IPS DF 4.7 (cell line): ENCODE measurements at regions not wholly inside any gene's neighbourhood (a gene's known extent, or its start where the extent isn't known, plus 50 kb on each side); places are given as distances from the start of the nearest gene placed in this dataset.

Source experiments
- DNase-seq: peaks from one replicate; pipeline ENCODE4 v3.0.0-alpha.2; 2013; ENCODE audit warnings: low spot score; ENCODE audit errors: extremely low read depth

DNA sequence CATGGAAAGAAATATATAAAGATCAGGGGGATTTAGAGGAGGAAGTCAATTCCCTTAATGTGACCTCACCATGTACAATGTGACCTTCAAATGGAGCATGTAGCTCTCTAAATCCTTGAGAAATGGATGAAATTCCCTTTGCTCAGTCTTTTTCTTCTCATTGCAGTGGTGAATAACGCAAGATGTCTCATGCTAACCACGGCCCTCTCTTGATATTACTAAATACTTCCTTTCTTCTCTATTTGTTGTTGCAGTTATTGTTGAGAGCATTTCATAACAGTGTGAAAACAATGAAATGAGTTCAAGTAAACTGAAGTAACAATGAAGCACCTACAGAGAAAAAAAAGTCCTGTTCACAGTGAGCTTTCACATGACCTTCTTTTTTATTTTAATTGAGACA, 55.6 kb downstream of the ZNF281 start:
- DNase-seq = no peak

DNA sequence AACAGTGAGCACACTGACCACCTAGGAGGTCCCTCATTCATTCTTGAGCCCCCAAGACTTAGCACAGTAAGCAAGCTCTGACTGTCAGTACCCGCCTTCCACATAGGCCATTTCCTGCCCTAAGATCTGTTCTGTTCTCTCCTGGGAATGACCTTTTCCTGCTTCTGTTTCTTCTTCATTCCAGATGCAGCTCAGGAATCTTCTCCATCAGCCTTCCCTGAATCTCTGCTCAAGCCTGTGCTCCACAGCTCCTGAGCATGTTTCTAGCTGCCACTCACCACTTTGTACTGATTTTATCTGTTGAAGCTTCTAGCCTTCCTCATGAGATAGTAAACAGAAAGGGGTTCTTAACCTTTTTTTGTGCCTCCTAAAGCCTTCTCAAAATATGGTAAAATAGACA, 56.6 kb downstream of the ZNF281 start:
- DNase-seq = no peak

DNA sequence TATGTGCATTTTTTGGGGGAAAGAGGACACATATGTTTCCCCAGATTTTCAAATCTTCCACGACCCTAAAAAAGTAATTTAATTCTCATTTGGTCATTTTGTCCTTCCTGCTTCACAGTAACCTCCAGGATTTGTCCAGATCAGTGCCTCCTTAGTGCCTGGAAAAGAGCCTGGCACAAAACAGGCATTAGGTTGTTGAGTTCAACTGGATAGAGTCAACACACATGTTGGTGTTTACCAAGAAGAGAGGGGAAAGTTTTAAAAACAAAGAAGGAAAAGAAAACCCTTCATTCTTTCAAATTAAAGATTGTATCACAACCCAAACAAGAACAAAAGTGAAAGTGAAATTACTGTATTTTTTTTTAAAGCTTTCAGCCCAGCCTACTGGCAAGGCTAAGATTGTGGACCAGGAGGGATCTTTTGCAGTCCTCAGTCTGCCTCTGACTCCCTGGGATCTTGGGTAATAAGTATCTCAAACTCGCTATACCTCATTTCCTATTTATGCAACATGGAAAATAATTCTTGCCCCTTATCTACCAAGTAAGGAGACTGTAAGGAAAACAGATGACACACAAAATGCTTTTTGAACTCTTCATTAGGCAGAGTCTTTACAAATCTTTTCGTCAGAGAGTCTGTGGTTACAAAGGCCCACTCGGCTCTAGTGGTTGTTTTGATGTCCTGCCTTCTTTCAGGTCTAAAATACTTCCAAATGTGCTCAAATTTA, 57.8 kb downstream of the ZNF281 start:
- DNase-seq = no peak

DNA sequence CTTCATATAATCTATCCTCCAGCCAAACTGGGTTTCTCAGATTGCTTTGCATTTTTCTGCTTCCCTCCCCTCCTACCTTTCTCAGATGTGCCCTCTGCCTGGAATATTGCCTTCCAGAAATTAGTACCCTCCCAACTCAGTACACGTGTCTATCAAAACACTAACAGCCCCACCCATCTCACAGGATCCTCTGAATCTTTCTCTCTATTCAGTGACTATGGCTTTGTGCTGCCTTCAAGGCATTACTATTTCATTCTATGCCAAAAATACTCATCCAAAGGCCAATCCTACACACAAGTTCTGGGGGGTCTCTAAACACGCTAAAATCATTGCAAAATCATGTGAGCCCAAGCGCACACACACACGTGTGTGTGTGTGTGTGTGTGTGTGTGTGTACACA, 58.4 kb downstream of the ZNF281 start:
- DNase-seq = no peak

DNA sequence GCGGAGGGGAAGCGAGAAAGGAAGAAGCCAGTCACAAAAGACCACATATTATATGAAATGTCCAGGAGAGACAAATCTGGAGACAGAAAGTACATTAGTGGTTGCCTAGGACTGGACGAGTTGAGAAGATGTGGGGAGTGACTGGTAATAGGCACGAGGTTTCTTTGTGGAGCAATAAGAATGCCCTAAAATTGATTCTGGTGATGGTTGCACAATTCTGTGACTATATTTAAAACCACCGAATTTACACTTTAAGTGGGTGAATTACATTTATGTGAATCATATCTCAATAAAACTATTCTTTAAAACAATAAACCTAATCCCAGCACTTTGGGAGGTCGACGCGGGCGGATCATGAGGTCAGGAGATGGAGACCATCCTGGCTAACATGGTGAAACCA, 63.1 kb downstream of the ZNF281 start:
- no peak for DNase-seq

DNA sequence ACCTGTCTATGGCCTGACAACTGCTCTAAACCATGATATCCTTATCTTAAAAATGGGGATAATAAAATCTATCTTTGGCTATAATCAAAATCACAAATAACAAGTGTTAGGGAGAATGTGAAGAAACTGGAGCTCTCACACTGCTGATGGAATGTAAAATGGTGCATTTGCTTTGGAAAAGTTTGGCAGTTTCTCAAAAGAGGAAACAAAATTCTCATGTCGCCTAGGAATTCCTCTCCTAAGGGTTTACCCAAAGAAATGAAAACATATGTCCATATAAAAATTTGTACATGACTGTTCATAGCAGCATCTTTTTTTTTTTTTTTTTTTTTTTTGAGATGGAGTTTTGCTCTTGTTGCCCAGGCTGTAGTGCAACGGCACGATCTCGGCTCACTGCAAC, 64.3 kb downstream of the ZNF281 start:
- DNase-seq = no peak

DNA sequence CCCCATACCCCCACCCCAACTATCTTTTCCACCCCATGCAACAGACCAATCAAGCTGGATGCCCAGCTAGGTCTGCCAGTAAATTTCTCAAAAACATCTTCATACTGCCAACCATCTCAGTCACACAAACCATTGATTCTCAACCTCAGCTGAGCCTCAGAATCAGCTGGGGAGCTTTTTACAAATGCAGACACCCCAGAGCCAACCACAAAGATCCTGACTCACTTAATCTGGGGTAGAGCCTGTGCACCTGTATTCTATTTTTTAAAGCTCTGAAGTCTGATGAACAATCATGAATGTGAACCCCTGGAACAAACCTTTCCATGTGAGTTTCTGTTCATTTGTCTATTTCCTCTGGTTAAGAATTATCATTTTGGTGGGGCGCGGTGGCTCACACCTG, 66.0 kb downstream of the ZNF281 start:
- no peak for DNase-seq

DNA sequence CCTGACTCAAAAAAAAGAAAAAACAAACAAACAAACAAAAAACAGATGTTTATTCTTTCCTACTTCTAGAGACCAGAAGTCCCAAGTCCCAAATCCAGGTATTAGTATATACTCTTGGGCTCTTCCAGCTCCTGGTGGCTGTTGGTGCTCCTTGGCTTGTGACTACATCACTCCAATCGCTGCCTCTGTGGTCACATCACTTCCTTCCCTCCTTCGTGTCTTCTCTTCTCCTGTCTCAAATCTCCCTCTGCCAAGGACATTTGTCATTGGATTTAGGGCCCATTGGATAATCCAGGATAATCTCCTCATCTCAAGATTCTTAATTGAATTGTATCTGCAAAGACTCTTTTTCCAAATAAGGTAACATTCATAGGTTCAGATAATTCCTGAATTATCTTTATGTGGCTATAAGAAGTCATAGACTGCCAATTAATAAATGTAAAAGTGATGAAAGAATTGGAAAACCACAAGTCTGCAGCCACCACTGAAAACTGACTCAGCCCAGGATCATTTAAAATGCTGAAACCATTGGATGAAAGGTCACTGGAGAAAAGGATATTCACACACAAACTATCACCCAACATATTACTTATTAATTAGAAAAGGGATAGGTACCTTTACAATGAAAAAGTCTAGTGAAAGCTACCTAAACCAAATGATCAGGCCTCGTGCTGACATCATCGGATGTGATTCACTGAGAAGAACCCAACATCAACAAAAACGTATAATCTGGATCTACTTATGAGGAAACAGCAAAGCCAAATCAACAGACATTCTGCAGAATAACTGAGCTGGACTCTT, 67.1 kb downstream of the ZNF281 start:
- DNase-seq = no peak

DNA sequence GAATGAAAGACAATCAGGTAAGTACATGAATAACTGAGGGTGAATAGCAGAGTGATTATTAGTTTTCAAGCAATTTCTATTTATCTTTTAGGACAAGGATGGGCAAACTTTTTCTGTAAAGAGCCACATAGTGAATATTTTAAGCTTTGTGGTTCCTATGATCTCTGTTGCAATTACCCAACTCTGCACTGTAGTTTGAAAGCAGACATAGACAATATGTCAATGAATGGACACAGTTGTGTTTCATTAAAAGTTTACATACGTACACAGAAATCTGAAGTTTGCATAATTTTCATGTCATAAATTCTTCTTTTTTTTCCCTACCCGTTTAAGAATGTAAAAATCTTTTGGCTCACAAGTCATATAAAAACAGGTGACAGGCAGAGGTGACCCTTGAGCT, 71.4 kb downstream of the ZNF281 start:
- DNase-seq = no peak

DNA sequence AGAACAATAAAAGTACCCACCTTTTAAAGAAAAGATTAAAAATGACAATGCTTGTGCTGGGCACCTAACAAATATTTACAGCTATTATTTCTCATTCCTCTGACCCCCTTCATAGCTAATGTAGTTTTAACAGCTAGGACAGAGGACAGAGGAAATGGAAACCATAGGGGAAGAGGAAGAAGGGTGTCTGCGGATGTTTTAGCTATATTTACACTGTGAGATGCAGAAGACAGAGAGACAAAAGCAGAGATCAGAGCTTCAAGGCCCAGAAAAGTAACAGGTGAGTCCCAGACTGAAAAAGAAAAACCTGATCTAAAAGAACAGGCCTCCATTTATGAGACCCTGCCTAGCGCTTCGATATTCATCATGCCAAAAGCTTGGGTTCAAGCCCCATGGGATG, 72.0 kb downstream of the ZNF281 start:
- no peak for DNase-seq

DNA sequence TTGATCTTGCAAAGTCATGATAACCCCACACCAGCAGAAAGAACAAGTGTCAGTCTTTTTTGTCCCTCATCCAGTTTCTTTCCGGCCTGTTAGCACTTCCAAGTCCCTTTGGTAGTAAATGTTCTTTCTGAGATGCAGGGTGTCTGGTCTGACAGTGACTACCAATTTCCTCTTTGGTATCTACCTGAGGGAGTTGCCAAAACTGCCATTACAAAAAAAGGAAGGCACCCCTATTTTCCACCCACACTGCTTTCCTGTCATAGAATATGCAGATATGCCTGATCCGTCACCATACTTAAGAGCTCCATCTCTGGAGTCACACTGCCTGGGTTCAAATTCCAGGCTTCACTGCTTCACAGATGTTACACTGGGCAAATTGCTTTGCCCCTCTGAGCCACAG, 72.4 kb downstream of the ZNF281 start:
- DNase-seq = no peak

DNA sequence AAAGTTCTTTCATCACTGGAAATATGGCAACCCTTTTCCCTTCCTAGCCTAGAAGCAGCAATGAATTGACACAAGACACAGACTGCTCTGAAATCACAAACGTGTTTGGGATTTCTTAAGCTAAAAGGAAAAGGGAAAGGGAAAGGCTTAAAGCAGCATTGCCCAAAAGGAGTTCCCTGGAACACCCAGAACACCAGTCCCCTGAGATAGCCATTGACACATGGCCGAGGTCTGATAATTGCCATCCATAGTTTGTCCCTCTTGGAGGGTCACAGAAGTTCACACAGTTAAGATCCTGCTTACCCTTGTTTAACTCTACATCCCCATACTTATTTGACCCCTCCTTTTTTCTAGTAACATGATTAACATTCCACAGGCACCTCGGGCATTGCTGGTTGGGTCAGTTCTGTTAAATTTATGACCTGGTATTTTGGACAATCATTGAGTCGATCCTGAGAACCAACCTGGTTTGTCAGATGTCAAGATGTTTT, 72.9 kb downstream of the ZNF281 start:
- DNase-seq = no peak

DNA sequence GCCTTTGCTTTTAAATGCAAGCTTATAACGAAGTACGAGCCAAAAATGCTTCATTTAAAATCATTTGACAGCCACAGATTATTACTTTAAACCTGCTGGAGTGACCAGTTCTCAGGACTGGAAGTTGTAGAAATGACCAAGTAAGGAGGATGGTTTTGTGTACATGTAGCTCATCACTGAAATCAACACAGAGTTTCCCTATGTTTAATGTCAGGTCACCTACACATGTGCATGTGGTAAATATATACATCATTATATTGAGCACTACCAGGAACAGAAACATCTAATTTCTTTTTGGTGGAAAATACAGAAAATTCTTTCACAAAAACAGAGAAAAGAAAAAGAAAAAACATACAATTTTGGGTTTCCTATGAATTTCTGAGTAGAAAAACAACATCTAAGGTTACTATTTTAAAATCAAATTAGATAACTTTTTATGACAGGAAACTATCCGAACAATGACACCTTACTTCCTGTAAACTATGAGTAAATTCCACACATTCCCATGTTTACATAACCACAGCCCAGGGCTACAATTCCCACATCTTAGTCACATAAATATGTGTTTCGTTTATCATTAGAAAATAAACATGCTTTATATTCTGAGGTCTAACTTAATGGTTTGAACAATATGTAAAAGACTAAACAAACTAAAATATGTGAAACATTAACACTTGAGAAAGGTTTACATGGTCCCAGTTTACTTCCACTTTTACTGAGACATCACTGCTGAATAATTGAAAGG, 73.6 kb downstream of the ZNF281 start:
- no peak for DNase-seq

DNA sequence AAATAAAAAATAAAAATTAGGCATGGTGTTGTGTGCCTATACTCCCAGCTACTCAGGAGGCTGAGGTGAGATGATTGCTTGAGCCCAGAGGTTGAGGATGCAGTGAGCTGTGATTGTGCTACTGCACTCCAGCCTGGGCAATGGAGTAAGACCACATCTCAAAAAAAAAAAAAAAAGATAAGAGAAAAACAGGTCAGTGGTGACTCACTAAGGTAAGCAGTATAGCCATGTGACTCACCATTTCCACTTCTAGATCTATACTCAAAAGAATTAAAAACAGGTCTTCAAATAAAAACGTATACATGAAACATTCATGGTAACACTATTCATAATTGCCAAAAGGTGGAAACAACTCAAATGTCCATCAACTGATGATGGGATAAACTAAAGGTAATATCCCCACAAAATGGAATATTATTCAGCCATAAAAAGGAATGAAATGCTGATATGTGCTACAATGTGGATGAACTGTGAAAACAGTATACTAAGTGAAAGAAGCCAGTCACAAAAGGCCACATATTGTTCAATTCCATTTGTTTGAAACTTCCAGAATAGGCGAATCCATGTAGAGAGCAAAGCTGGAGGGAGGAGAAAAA, 75.1 kb downstream of the ZNF281 start:
- DNase-seq = no peak

DNA sequence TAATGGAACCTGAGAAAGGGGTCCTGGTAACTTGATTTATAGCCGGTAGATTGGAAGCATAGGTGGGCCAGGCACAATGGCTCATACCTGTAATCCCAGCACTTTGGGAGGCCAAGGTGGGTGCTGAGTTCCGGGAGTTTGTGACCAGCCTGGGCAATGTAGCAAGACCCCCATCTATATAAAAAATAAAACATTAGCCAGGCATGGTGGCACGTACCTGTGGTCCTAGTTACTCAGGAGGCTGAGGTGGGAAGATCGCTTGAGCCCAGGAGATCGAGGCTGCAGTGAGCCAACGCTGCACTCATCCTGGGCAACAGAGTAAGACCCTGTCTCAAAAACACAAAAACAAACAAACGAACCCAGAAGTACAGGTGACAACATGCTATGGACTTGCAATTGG, 76.5 kb downstream of the ZNF281 start:
- no peak for DNase-seq

DNA sequence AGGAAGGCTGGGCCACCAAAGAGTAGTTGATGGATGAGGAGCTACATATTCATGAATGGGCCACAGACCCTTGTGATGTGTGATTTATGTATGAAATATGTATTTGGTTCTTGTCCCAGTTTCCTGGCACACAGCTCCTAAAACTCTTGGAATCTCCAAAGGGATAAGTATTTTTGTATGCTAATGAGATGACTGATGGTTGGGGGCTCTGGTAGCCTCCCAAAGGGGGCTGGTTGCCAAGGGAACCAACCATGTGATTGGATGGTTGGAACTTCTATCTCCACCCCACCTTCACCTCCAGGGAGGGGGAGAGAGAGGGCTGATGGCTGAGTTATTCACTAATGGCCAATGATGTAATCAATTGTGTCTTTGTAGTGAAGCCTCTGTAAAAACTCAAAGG, 77.1 kb downstream of the ZNF281 start:
- DNase-seq = no peak

DNA sequence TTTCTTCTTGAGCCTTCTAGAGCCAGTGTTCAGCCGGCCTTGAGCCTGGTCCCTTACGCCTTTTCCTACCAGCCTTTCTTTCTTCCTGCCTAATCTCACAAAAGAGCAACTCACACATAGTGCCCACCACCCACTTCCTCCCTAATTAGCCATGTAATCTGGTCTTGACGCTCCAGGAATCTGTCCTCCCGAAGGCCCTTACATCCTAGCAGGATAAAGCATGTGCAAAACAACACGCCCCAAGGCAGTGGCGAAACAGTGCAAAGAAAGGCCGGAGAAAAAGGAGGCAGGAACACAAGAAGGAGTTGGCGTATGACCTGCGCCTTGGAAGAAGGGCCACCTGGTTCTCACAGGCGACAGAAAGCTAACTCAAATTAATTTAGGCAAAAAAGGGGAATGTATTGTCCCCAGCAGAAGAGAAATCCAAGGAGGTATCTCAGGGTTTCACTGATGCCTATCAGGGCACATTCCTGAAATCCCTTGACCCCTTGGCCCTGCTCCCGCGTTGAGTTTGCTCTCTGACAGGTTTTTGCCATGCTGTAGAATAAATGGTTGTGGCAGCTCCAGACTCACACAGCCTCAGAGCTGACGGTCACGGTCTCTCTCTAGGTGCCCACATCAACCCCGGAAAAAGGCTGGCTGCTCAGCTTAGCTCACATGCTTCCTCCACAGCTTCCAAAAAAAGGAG, 79.0 kb downstream of the ZNF281 start:
- no peak for DNase-seq

DNA sequence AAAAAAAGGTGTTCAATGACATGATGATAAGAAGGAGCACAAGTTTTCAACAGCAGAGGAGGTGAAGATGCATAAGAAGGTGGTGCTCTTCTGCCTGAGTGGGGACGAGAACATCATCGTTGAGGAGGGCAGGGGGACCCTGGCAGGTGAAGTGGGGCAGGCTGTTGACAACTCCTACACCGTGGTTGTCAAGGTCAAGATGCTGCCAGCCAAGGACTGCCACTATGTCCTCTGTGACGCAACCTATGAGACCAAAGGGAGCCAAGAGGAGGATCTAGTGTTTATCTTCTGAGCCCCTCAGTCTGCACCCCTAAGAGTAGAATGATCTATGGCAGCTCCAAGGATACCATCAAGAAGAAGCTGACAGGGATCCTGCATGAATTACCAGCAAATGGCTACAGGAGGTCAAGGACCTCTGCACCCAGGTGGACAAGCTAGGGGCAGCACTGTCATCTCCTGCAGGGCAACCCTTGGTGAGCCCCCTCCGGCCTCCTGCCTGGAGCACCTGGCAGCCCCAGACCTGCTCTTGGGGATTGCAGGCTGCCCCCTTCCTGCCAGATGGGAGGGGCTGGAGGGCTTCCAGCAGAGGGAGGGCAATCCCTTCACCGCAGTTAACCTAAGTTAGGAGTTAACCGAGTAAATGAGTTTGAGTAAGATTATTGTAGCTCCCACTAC, 80.5 kb downstream of the ZNF281 start:
- no peak for DNase-seq

DNA sequence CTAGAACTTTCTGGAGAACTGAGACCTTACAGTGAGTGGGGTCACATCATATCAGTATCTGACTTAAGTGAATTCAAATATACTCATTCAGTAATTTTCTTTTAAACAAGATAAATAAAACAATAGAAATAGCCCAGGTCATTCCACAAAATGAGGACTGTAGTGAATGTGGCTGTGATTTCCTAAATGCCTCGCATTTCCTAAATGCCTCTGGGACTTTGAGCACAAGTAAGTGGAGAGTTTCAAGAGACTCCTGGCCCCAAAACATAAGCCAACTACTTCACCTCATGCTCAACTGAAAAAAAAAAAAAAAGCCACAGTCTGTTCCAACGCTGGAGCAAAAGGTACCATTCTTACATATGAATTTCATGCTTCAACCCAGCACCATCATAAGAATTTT, 81.5 kb downstream of the ZNF281 start:
- DNase-seq = no peak

DNA sequence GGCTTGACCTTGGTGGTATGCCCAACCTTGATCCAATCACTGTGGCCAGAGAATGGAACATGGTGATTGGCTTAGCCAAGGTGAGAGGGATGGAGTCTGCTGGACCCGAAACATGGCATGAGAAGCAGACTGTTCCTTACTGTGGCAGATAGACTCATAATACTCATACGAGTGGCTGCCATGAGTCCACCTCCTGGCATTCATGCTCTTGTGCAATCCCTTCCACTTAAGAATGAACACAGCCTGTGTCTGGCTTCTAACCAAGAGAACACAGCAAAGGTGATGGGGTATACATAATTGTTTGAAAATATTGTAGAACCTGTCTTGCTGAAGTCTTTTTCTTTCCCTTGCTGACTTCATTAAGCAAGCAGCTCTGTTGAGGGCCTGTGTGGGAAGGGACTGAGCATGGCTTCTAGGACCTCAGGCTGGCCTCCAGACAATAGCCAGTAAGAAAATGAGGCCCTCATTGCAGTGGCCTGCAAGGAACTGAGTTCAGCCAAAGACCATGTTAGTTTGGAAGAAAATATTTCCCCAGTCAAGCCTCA, 85.9 kb downstream of the ZNF281 start:
- DNase-seq = no peak
